Suprapubic skin (tissue), 4 donors: ENCODE measurements at regions not wholly inside any gene's neighbourhood (a gene's known extent, or its start where the extent isn't known, plus 50 kb on each side); places are given as distances from the start of the nearest gene placed in this dataset.

Source experiments
- EP300 ChIP-seq: sonication (generic); formaldehyde crosslinking; IDR thresholded peaks from one replicate; pipeline ENCODE4 v1.6.1; 2017; ENCODE audit warnings: antibody characterized with exemption
- POLR2A ChIP-seq, 2 donors: fragments of 450-650 bp; IDR thresholded peaks; one replicate each; pipeline ENCODE4 v1.6.1; 2017; ENCODE audit warnings: antibody characterized with exemption in 2 of 2, mild to moderate bottlenecking in 2 of 2, moderate library complexity in 2 of 2
- POLR2AphosphoS5 ChIP-seq, 3 donors: sonication (generic); formaldehyde crosslinking; IDR thresholded peaks; one replicate each; pipeline ENCODE4 v1.6.1; 2017; ENCODE audit warnings: antibody characterized with exemption in 3 of 3
- TF ChIP-seq, protein P1 (sequence below), 2 donors: fragments of 200-600 bp in 1 of 2; fragments of 450-650 bp in 1 of 2; sonication (generic) in 1 of 2; IDR thresholded peaks; one replicate each; pipeline ENCODE4 v1.5.1; 2016 to 2019; ENCODE audit warnings: antibody characterized with exemption in 2 of 2, mild to moderate bottlenecking in 1 of 2, moderate library complexity in 1 of 2

DNA sequence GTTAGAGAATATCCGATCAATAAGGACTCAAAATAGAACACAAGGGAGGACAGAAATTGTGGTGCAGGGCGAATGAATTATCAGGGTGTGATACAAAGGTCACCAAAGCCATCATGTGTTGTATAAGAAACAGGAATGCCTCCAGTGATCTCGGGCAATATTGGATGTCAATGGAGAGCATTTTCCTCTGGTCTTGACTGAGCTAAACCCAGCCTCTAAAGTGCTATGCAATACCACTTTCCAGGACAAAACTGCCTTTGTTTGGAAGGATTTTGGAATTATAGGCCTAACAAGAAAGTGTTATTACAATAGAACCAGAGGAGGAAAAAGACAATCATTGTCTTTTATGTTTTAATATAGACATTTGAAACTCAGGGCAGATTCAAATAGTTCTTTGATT is 281.7 kb downstream of the CHM start:
- TF ChIP-seq, protein P1, sequence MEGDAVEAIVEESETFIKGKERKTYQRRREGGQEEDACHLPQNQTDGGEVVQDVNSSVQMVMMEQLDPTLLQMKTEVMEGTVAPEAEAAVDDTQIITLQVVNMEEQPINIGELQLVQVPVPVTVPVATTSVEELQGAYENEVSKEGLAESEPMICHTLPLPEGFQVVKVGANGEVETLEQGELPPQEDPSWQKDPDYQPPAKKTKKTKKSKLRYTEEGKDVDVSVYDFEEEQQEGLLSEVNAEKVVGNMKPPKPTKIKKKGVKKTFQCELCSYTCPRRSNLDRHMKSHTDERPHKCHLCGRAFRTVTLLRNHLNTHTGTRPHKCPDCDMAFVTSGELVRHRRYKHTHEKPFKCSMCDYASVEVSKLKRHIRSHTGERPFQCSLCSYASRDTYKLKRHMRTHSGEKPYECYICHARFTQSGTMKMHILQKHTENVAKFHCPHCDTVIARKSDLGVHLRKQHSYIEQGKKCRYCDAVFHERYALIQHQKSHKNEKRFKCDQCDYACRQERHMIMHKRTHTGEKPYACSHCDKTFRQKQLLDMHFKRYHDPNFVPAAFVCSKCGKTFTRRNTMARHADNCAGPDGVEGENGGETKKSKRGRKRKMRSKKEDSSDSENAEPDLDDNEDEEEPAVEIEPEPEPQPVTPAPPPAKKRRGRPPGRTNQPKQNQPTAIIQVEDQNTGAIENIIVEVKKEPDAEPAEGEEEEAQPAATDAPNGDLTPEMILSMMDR (IDR thresholded peaks at IDR 0.05), result no peak
- TF ChIP-seq POLR2A (IDR thresholded peaks at IDR 0.05), result no peak
- TF ChIP-seq POLR2AphosphoS5 (IDR thresholded peaks at IDR 0.05), result no peak
- TF ChIP-seq EP300, result no peak
